Tibial nerve (tissue), 3 donors: ENCODE measurements at regions not wholly inside any gene's neighbourhood (a gene's known extent, or its start where the extent isn't known, plus 50 kb on each side); places are given as distances from the start of the nearest gene placed in this dataset.

Experiments
- CTCF ChIP-seq, 5 experiments: fragments of 200-600 bp in 3 of 5; fragments of 450-650 bp in 2 of 5; sonication (generic) in 3 of 5; IDR thresholded peaks; one replicate each; pipeline ENCODE4 v1.5.1; 2016 to 2019; ENCODE audit warnings: antibody characterized with exemption in 5 of 5, mild to moderate bottlenecking in 3 of 5, moderate library complexity in 2 of 5
- POLR2A ChIP-seq, 2 donors: fragments of 450-650 bp; IDR thresholded peaks; one replicate each; pipeline ENCODE4 v1.6.1; 2017; ENCODE audit warnings: antibody characterized with exemption in 2 of 2, mild to moderate bottlenecking in 2 of 2, moderate library complexity in 2 of 2

GRCh38 chr5:5055712-5056111 is 84.4 kb upstream of the ADAMTS16 start:
- no peak for TF ChIP-seq CTCF (IDR thresholded peaks at IDR 0.05)
- no peak for TF ChIP-seq POLR2A (IDR thresholded peaks at IDR 0.05)
